AG04450 (cell line): ENCODE measurements at regions not wholly inside any gene's neighbourhood (a gene's known extent, or its start where the extent isn't known, plus 50 kb on each side); places are given as distances from the start of the nearest gene placed in this dataset.

ENCODE experiments used
- CTCF ChIA-PET: fragments of 300-600, 350-600 bp; formaldehyde crosslinking; extraction: SDS; loops from one replicate; lab custom pipeline; 2022; ENCODE audit warnings: antibody characterized with exemption, inconsistent platforms; lab: Charles Lee
- POLR2A ChIA-PET: fragments of 350-600 bp; formaldehyde crosslinking; extraction: SDS; loops from one replicate; lab custom pipeline; 2021; ENCODE audit warnings: antibody characterized with exemption, inconsistent platforms; lab: Yijun Ruan, JAX
- DNase-seq: peaks from one replicate; pipeline ENCODE4 v3.0.0-alpha.2; 2011; ENCODE audit warnings: low read depth, low spot score
- H3K27ac ChIP-seq: one replicate; pipeline ENCODE4 v1.5.1; 2012; ENCODE audit warnings: low read depth, low read length, control low read depth
- H3K27me3 ChIP-seq: one replicate; pipeline ENCODE4 v1.6.0; 2012; ENCODE audit warnings: low read length; ENCODE audit not compliant: control insufficient read depth, insufficient read depth
- H3K4me3 ChIP-seq: 2 replicates; pipeline ENCODE4 v1.5.1; 2011; ENCODE audit warnings: mild to moderate bottlenecking, low read depth, low read length, control low read depth
- H3K9me3 ChIP-seq: 2 replicates; pipeline ENCODE4 v1.5.1; 2012; ENCODE audit warnings: low read length; ENCODE audit not compliant: control insufficient read depth, insufficient read depth
- TF ChIP-seq, protein P1 (sequence below): IDR thresholded peaks from 2 replicates; pipeline ENCODE4 v1.5.1; 2011; ENCODE audit warnings: low read depth, low read length, control low read depth, inconsistent platforms

DNA sequence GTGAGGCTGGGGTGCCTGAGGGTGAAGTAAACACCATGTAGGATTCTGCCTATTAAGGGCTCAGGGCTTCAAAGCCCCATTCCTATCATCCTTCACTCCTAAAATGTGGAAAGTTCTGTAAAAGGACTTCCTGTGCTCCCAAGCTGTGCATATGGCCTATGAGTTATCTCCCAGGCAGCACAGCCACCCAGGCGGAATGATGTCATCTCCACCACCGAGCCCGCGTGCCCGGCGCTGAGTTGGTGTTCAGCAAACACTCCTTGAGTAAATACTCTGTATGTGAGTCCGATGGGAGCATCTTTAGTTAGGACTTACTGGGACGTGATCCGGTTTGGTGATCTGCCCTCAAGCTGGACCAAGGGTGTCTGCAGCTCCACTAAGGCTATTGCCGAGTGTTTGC, 437.3 kb downstream of the MED13L start:
- DNase-seq = no peak
- CTCF ChIA-PET = no interaction called here

DNA sequence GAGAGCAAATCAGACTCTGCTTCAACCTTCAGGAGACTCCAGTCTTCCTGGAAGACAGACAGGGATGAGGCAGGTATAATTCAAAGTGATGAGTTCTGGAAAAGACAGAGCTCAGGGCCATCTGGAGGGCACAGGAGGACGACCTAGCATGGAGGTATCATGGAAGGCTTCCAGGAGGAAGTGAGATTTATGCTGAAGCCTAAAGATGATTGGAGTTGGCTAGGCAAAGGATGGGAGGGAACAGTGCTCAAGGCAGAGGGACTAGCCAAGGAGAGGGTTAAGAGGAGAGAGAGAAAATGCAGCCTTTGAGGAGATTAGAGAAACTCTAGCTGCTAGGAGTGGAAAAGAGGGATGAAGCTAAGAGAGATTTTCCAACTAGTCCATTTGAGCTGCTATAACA, 438.5 kb downstream of the MED13L start:
- no peaks in the 10 kb centered on the region for H3K27me3 ChIP-seq
- POLR2A ChIA-PET = interaction anchor here (0.6 kb wide), 1 partner anchor 74 kb away, joined by 4 read pairs; no protein-coding TSS in a partner anchor
- TF ChIP-seq, protein P1, sequence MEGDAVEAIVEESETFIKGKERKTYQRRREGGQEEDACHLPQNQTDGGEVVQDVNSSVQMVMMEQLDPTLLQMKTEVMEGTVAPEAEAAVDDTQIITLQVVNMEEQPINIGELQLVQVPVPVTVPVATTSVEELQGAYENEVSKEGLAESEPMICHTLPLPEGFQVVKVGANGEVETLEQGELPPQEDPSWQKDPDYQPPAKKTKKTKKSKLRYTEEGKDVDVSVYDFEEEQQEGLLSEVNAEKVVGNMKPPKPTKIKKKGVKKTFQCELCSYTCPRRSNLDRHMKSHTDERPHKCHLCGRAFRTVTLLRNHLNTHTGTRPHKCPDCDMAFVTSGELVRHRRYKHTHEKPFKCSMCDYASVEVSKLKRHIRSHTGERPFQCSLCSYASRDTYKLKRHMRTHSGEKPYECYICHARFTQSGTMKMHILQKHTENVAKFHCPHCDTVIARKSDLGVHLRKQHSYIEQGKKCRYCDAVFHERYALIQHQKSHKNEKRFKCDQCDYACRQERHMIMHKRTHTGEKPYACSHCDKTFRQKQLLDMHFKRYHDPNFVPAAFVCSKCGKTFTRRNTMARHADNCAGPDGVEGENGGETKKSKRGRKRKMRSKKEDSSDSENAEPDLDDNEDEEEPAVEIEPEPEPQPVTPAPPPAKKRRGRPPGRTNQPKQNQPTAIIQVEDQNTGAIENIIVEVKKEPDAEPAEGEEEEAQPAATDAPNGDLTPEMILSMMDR = no peak
- no peaks in the 10 kb centered on the region for H3K9me3 ChIP-seq
- no peak for DNase-seq
- no peak overlapping the region for H3K27ac ChIP-seq
- CTCF ChIA-PET = interaction anchor here (0.6 kb wide), 1 partner anchor 17 kb away, joined by 4 read pairs; no protein-coding TSS in a partner anchor
- H3K4me3 ChIP-seq = no peak overlapping the region

More for the DNA sequence above, 437.3 kb downstream of the MED13L start:
- Histone ChIP-seq H3K4me3 (no peak overlapping the region), H3K9me3 (no peaks in the 10 kb centered on the region), H3K27me3 (no peaks in the 10 kb centered on the region), H3K27ac (no peak overlapping the region)
- POLR2A ChIA-PET = no interaction called here
- TF ChIP-seq, protein P1 = no peak

GRCh38 chr12:115837220-115837619, 440.3 kb downstream of the MED13L start:
- ChIA-PET POLR2A (no interaction called here), CTCF (no interaction called here)
- H3K9me3 ChIP-seq = no peaks in the 10 kb centered on the region
- no peak overlapping the region for H3K27ac ChIP-seq
- DNase-seq = no peak
- TF ChIP-seq, protein P1 = no peak
- H3K27me3 ChIP-seq = no peaks in the 10 kb centered on the region
- no peak overlapping the region for H3K4me3 ChIP-seq

DNA sequence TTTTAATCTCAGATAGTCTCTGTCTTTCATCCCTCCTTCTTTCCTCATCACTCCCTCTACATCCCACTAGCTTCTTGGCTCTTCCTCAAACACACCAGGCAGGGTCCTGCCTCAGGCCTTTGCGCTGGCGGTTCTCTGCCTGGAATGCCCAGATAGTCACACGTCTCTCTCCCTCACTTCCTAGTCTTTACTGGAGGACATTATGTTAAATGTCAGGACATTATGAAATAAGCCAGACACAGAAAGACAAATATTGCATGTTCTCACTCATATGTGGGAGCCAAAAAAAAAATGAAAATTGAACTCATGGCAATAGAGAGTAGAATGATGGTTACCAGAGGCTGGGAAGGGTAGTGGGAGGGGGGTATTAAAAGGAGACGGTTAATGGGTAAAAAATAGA, 442.0 kb downstream of the MED13L start:
- TF ChIP-seq, protein P1 = no peak
- CTCF ChIA-PET = no interaction called here
- POLR2A ChIA-PET = no interaction called here
- H3K9me3 ChIP-seq = no peaks in the 10 kb centered on the region
- DNase-seq = no peak
- no peak overlapping the region for H3K4me3 ChIP-seq
- H3K27ac ChIP-seq = no peak overlapping the region
- H3K27me3 ChIP-seq = no peaks in the 10 kb centered on the region

DNA sequence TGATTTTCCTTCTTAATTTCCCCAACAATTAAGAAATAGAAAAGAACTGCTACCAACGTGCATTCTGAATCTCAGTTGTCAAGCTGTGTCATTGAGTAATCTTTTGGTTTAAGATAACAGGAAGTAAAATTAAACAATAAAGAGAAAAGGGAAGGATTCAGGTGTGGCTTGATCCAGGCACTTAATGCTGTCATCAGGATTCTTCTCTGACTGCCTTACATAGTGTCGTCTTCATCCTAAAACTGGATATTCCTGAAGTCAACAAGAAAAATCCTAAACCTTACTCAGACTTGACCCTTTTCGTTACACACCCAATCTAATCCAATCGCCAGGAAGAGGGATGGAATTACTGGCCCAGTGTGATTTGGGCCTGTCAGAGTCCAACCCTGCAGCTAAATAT, 443.8 kb downstream of the MED13L start:
- Histone ChIP-seq H3K27ac (no peak overlapping the region), H3K9me3 (no peaks in the 10 kb centered on the region), H3K4me3 (no peak overlapping the region), H3K27me3 (no peaks in the 10 kb centered on the region)
- DNase-seq = no peak
- POLR2A ChIA-PET = no interaction called here
- TF ChIP-seq, protein P1 = no peak
- CTCF ChIA-PET = interaction anchor here (0.5 to 0.7 kb wide), 2 partner anchors 114 to 1087 kb away, joined by 5 read pairs; no protein-coding TSS in a partner anchor
